GM12878 (cell line): ENCODE measurements at regions not wholly inside any gene's neighbourhood (a gene's known extent, or its start where the extent isn't known, plus 50 kb on each side); places are given as distances from the start of the nearest gene placed in this dataset.
"Not testable (repeated sequence)": the region's sequence is repeated elsewhere in the genome, so short reads cannot be mapped to it uniquely, and the experiment has no call there.

Experiments
- ATAC-seq: fragments of 200-7000 bp; cut with Tn5 transposase; 3 replicates; pipeline ENCODE4 v1.9.1; 2020; ENCODE audit warnings: mild to moderate bottlenecking, moderate library complexity
- BruUV-seq: library from RNA; stranded (reverse); fragments of 400-500 nt; replicated peaks from 2 replicates; lab custom pipeline; 2021; lab: Mats Ljungman, UMichigan
- CTCF ChIA-PET: fragments of 300-600 bp; sonication (Branson Sonifier 250); formaldehyde crosslinking; extraction: SDS; loops from one replicate; lab custom pipeline; 2021; ENCODE audit warnings: inconsistent platforms; lab: Yijun Ruan, JAX
- POLR2A ChIA-PET: fragments of 350-600 bp; formaldehyde crosslinking; extraction: SDS; loops from one replicate; lab custom pipeline; 2021; ENCODE audit warnings: inconsistent platforms; lab: Charles Lee
- RAD21 ChIA-PET: fragments of 300-600 bp; sonication (Branson Sonifier 250); formaldehyde crosslinking; loops from one replicate; lab custom pipeline; 2023; ENCODE audit warnings: antibody characterized with exemption; ENCODE audit not compliant: unreplicated experiment; lab: Charles Lee
- SMC1A ChIA-PET: fragments of 300-600 bp; sonication (Branson Sonifier 250); formaldehyde crosslinking; loops from one replicate; lab custom pipeline; 2023; ENCODE audit not compliant: unreplicated experiment, uncharacterized antibody; lab: Charles Lee
- DNase-seq: peaks from one replicate; pipeline ENCODE4 v3.0.0-alpha.2; 2011; ENCODE audit warnings: low read depth, low spot score
- FAIRE-seq: peaks from 3 replicates; lab custom pipeline; 2011; peaks lifted over from hg19 to GRCh38; lab: Jason Lieb, UNC
- H2AFZ ChIP-seq: 2 replicates; pipeline ENCODE4 v1.6.0; 2011; ENCODE audit warnings: low read depth, low read length, control low read depth; ENCODE audit not compliant: control insufficient read depth
- H3K27ac ChIP-seq: 2 replicates; pipeline ENCODE4 v1.5.1; 2011; ENCODE audit warnings: control low read depth; ENCODE audit not compliant: control insufficient read depth, insufficient read depth
- H3K27me3 ChIP-seq, 2 experiments: replicated peaks in 1 of 2; 2 replicates each; pipeline versions ENCODE4 v1.6.0 to v1.6.1; 2011; ENCODE audit warnings: low read length in 1 of 2; ENCODE audit not compliant: control insufficient read depth in 2 of 2, insufficient read depth in 2 of 2
- H3K36me3 ChIP-seq, 2 experiments: 2 replicates each; pipeline ENCODE4 v1.5.1; 2011; ENCODE audit warnings: low read length in 1 of 2; ENCODE audit not compliant: control insufficient read depth in 2 of 2, insufficient read depth in 2 of 2
- H3K4me1 ChIP-seq: 2 replicates; pipeline ENCODE4 v1.6.1; 2011; ENCODE audit warnings: mild to moderate bottlenecking, low read length, moderate library complexity, mixed read lengths; ENCODE audit not compliant: control insufficient read depth, insufficient read depth
- H3K4me2 ChIP-seq: 2 replicates; pipeline ENCODE4 v1.6.0; 2011; ENCODE audit warnings: control low read depth; ENCODE audit not compliant: control insufficient read depth, insufficient read depth
- H3K4me3 ChIP-seq: fragments of 200-600 bp; sonication (generic); 2 replicates; pipeline ENCODE4 v1.5.1; 2016
- H3K79me2 ChIP-seq: 2 replicates; pipeline ENCODE4 v1.6.0; 2011; ENCODE audit warnings: low read length; ENCODE audit not compliant: control insufficient read depth, insufficient read depth
- H3K9ac ChIP-seq: 2 replicates; pipeline ENCODE4 v1.8.0; 2011; ENCODE audit warnings: low read length, control low read depth, mixed read lengths; ENCODE audit not compliant: control insufficient read depth, insufficient read depth
- H3K9me3 ChIP-seq: replicated peaks from 3 replicates; pipeline ENCODE4 v1.5.1; 2011; ENCODE audit warnings: mild to moderate bottlenecking, low read length; ENCODE audit not compliant: control insufficient read depth, insufficient read depth
- H4K20me1 ChIP-seq: 2 replicates; pipeline ENCODE4 v1.6.0; 2011; ENCODE audit not compliant: control insufficient read depth, insufficient read depth
- CHD4 ChIP-seq: fragments of 200-600 bp; sonication (generic); IDR thresholded peaks from 2 replicates; pipeline ENCODE4 v1.6.1; 2016; ENCODE audit warnings: mild to moderate bottlenecking
- CREM ChIP-seq: IDR thresholded peaks from 2 replicates; pipeline ENCODE4 v1.6.1; 2014; ENCODE audit warnings: antibody characterized with exemption, low read depth
- IKZF2 ChIP-seq, 2 experiments: fragments of 450-650 bp; IDR thresholded peaks; 2 replicates each; pipeline ENCODE4 v1.6.1; 2017; ENCODE audit warnings: mild to moderate bottlenecking in 2 of 2, moderate library complexity in 2 of 2
- IRF3 ChIP-seq: fragments of 450-650 bp; IDR thresholded peaks from 2 replicates; pipeline ENCODE4 v1.6.1; 2014; ENCODE audit warnings: mild to moderate bottlenecking
- JUNB ChIP-seq: IDR thresholded peaks from 2 replicates; pipeline ENCODE4 v1.6.1; 2016; ENCODE audit warnings: antibody characterized with exemption, mild to moderate bottlenecking
- NFIC ChIP-seq: IDR thresholded peaks from 2 replicates; pipeline ENCODE4 v1.6.1; 2012; ENCODE audit warnings: low read depth, mild to moderate bottlenecking, inconsistent platforms, low read length, moderate library complexity
- POU2F2 ChIP-seq: IDR thresholded peaks from 3 replicates; pipeline ENCODE4 v1.6.1; 2011; ENCODE audit warnings: low read depth, mild to moderate bottlenecking, low read length, borderline replicate concordance
- WGBS: methylation state at CpG from one replicate; pipeline ENCODE4 v1.1.6; 2016; ENCODE audit warnings: low lambda C conversion rate; ENCODE audit not compliant: insufficient replicate concordance, insufficient coverage; ENCODE audit errors: missing lambda C conversion rate; 5-methylcytosine and 5-hydroxymethylcytosine counted together
- in situ Hi-C: fragments of 300-500 bp; cut with MboI; formaldehyde crosslinking; loops from 9 replicates; pipeline ENCODE4 v1.14.3; 2018; ENCODE audit warnings: mixed read lengths
- intact Hi-C: fragments of 100-400 bp; cut with micrococcal nuclease; formaldehyde crosslinking; loops from one replicate; pipeline ENCODE4 v1.14.2; 2022; ENCODE audit not compliant: unreplicated experiment

GRCh38 chr6:7028963-7029362 lies 78.8 kb upstream of the RREB1 start:
- FAIRE-seq, BruUV-seq, H3K4me1 ChIP-seq, ATAC-seq, H3K27me3 ChIP-seq, H3K4me2 ChIP-seq, CTCF ChIA-PET, H3K4me3 ChIP-seq, H3K79me2 ChIP-seq, H3K36me3 ChIP-seq, H2AFZ ChIP-seq, H3K9me3 ChIP-seq, RAD21 ChIA-PET, intact Hi-C loops, H4K20me1 ChIP-seq, H3K9ac ChIP-seq, DNase-seq, in situ Hi-C loops, H3K27ac ChIP-seq: not testable (repeated sequence)
- SMC1A ChIA-PET: interaction anchor here (1.6 kb wide), 1 partner anchor 9 kb away, joined by 5 read pairs; no protein-coding TSS in a partner anchor
- POLR2A ChIA-PET: interaction anchor here (0.6 kb wide), 1 partner anchor 92 kb away, joined by 4 read pairs; no protein-coding TSS in a partner anchor

- H3K9me3 ChIP-seq, H3K9ac ChIP-seq, H3K27ac ChIP-seq, H3K79me2 ChIP-seq, H3K4me1 ChIP-seq, H3K4me2 ChIP-seq, CTCF ChIA-PET, BruUV-seq, POLR2A ChIA-PET, H2AFZ ChIP-seq, H3K36me3 ChIP-seq, H3K4me3 ChIP-seq, in situ Hi-C loops, ATAC-seq, RAD21 ChIA-PET, SMC1A ChIA-PET, H4K20me1 ChIP-seq, DNase-seq, H3K27me3 ChIP-seq, intact Hi-C loops, FAIRE-seq: not testable (repeated sequence)
- WGBS: 0% methylated on average over 3 of the region's 4 CpGs
These were observed 76.8 kb upstream of the RREB1 start for GRCh38 chr6:7030968-7031367.

- Histone ChIP-seq H3K9ac (no peak overlapping the region), H3K9me3 (no peaks in the 10 kb centered on the region), H4K20me1 (no peaks in the 10 kb centered on the region), H3K27me3 (no peaks in the 10 kb centered on the region; a peak in 1 of 4 replicates), H3K79me2 (no peaks in the 10 kb centered on the region), H2AFZ (no peak overlapping the region), H3K4me3 (no peak overlapping the region), H3K4me2 (no peak overlapping the region), H3K27ac (no peak overlapping the region), H3K36me3 (no peaks in the 10 kb centered on the region), H3K4me1 (no peaks in the 10 kb centered on the region)
- no peak for ATAC-seq
- no peak for TF ChIP-seq NFIC
- no peak for TF ChIP-seq IRF3
- no peak for TF ChIP-seq CHD4
- no peak for TF ChIP-seq POU2F2
- no peak for TF ChIP-seq JUNB
- no peak for TF ChIP-seq CREM
- no peak for TF ChIP-seq IKZF2 (IDR thresholded peaks at IDR 0.05)
- no peak for DNase-seq
- FAIRE-seq: no peak
- no TSS peak for BruUV-seq
- intact Hi-C loops: no loop called here
- CTCF ChIA-PET: no interaction called here
- WGBS: 81% methylated on average over 5 of the region's 5 CpGs
- SMC1A ChIA-PET: no interaction called here
- RAD21 ChIA-PET: no interaction called here
- in situ Hi-C loops: no loop called here
- POLR2A ChIA-PET: no interaction called here
These were observed 74.6 kb upstream of the RREB1 start for GRCh38 chr6:7033202-7033601.
